ENCODE measurements at regions not wholly inside any gene's neighbourhood (a gene's known extent, or its start where the extent isn't known, plus 50 kb on each side); places are given as distances from the start of the nearest gene placed in this dataset.
"Not testable (repeated sequence)": the region's sequence is repeated elsewhere in the genome, so short reads cannot be mapped to it uniquely, and the experiment has no call there.

DNA sequence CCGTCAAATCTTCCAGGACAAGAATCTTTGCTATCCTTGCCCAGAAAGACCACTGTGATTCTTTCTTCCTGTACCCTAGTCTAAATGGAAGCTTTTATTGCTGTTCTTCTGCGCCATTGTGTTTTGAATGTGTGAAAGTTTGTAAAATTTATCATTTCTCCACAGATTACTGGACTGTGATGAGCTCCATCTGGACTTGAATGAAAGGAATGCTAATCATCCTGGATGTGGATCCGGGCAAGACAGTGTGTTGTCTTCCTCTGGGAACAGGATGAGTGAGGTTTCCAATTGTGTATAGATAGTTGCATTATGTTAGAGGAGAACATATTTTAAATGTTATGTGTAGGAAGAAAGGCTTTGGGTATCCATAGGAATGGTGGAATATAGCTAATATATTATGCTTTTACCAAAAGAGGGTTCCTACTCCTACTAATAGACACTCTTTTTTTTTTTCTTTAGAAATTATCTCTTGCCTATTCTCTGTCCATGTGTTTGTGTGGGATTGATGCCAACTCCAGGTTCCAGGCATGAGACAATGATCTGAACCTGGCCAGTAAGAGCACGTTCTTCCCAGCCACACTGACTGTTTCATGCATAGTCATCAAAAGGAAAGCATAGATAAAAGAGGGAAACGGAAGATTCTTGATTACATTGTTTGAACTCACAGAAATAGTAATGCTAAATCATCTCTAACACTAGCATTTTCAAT is 803.6 kb upstream of the ADGRL3 start:
- DNase-seq, result no peak

- DNase-seq, result no peak
Measured at GRCh38 chr4:60400593-60400992, 799.5 kb upstream of the ADGRL3 start.

DNA sequence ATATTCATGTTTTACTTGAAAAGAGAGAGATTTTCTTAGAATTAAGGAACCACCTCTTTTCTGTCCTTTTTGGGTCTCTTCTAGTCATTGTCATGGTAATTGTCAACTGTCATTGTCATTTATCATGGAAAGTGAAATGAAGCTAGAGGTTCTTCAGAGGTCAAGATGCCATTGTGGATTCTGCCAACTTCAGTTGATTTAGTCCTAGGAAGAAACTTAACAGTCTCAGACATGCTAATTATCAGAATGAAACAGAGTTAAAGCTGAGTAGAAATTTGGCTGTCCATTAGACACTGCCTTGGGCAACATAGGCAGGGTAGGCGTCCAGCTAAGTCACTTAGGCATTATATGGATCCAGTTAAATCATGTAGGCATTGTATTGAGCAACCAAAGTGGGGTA is 796.1 kb upstream of the ADGRL3 start:
- no peak for DNase-seq

DNA sequence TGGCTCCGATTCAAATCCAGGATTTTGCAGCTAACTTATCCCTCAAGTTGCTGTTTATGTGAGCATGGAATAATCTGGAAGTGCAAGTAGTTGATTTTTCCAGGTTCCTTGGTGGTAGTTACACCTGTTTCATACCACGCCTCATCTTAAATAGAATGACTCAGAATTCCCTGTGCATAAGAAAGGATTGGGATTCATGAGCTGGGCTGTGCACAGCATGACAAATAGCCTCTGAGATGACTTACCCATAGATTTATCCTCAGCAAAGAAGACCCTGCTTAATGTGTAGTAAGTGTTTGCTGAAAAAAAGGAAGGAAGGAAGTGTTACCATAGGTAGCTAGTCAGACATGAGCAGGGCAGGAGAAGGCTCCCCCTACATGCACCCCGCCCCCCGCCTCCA is 777.7 kb upstream of the ADGRL3 start:
- DNase-seq, result no peak

DNA sequence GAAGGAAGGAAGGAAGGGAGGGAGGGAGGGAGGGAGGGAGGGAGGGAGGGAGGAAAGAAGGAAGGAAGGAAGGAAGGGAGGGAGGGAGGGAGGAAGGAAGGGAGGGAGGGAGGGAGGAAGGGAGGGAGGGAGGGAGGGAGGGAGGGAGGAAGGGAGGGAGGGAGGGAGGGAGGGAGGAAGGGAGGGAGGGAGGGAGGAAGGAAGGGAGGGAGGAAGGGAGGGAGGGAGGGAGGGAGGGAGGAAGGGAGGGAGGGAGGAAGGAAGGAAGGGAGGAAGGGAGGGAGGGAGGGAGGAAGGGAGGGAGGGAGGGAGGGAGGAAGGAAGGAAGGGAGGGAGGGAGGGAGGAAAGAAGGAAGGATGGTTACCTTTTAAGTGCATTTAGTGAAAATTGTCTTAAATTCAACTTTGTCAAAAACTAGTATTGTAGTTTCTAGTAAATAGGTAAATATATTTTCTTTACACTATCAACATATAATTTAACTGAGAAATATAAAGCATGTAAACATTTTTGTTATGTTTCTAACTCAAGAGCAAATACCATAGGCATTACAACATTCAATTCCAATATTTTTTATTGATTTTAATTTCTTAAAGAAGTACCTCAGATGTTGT is 776.4 kb upstream of the ADGRL3 start:
- DNase-seq, result not testable (repeated sequence)

DNA sequence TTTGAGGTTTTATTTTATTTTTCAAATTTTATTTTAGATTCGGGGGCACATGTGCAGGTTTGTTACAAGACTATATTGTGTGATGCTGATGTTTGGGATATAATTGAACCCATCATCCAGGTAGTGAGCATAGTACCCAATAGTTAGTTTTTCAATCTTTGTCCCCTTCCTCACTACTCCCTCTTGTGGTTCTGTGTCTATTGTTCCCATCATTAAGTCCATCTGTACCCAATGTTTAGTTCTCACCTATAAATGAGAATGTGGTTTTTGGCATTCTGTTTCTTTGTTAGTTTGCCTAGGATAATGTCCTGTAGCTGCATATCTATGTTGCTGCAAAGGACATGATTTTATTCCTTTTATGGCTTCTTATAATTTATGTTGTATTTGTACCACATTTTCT is 767.2 kb upstream of the ADGRL3 start:
- no peak for DNase-seq

DNA sequence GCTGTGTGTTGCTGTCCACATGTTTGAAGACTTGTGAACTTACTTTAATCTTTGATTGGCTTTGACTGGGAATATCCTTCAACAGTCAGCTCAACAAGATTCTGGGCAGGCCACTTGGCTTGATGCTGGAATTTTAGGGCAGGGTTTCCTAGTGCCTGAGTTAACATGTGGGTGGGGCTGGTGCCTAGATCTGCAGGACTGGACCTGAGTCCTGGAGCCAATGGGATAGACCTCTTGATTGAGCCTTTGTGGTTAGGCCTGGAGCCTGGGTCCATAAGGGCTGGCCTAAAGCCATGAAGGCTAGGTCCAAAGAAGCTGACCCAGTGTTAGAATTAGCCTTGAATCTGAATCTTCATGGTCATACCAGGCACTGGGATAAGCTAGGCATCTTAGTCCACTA is 757.1 kb upstream of the ADGRL3 start:
- DNase-seq, result no peak

DNA sequence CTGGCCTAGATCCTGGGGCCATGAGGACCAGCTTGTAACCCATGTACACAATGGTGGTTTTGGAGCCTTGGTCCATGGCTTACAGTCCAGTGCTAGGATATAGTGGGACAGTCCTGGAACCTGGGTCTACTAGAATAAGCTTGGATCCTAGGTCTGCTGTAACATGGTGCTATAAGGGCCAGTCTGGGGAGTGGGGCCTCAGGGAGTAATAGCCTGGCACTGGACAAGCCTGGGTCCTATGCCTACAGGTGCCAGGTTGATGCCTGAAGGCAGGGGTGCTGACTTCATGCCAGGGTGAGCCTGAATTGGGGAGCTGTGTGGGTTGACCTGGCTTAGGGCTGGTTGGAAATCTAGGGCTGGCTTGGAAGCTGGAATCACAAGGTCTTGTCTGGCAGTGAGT is 756.3 kb upstream of the ADGRL3 start:
- DNase-seq, result no peak

GRCh38 chr4:60450054-60450453 is 750.1 kb upstream of the ADGRL3 start:
- peak; percentile 9 for DNase-seq

DNA sequence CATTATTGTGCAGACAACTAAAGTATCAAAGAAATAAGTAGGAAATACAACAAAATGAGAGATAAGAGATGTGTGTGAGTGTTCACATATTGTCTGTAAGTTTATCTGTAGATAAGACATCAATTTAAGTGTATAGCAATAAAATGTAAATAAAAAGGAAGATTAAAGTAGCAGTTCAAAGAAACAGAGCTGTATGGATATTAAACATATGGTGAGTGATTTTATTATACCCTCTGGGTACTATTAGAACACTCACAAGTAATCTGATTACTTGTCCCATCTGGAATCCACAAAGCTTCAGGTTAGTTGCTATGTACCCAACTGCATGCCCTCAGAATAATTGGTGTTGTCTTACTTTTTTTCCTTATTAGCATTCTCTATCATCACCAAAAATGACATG is 747.9 kb upstream of the ADGRL3 start:
- no peak for DNase-seq

DNA sequence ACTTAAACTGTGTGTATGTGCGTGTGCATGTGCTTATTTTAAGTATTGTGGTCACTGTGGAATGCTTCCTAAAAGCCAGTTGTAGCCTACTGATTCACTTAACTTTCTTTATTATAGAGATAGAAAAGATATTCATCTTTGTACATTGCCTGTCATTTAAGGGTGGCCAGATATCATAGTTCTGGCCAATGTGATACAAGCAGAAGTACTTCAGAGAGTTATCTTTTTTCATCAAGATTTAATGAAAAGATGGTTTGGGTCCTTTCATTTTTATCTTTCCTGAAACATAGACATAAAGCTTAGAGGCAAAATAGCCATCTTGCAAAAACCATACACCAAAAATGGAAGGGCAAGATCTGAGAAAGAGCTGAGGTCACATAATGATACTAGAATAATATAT is 744.7 kb upstream of the ADGRL3 start:
- DNase-seq, result no peak

DNA sequence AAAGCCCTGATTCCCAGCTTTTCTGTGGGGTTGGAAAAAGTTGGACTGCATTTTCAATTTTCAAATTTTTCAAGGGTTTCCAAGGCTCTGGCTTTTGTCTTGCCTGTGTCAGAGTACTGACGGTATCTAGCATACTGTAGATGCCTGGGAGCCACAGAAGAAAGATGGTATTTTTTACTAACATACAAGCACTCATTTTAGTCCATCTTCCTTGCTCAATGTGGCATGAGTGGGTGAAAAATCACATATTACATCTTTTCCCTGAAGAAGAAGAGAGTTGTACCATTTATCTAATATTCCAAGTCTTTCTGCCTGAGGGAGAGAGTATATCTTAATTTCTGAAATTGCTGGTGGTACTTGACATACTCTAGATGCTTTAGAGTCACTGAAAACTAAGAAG is 738.6 kb upstream of the ADGRL3 start:
- DNase-seq, result no peak

GRCh38 chr4:60463857-60464502 is 736.1 kb upstream of the ADGRL3 start:
- DNase-seq, result peak; percentile 17

GRCh38 chr4:60482921-60483351 is 717.2 kb upstream of the ADGRL3 start:
- peak; percentile 33 for DNase-seq

GRCh38 chr4:60485276-60485675 is 714.9 kb upstream of the ADGRL3 start:
- no peak for DNase-seq

DNA sequence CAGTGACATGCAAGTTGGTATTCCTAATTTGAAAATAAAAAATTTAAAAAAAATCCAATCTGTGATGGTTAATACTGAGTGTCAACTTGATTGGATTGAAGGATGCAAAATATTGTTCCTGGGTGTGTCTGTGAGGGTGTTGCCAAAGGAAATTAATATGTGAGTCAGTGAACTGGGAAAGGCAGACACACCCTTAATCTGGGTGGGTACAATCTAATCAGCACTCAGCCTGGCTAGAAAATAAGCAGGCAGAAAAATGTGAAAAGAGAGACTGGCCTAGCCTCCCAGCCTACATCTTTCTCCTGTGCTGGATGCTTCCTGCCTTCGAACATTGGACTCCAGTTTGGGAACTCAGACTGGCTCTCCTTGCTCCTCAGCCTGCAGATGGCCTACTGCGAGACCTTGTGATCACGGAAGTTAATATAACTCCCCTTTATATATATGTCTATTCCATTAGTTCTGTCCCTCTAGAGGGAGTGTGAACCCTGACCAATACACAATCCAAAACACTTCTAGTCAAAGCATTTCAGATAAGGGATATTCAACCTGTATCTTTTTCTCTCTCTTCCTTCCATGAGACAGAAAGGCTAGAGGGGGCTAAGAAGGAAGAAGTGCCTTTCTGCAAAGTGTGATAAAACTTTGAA is 712.9 kb upstream of the ADGRL3 start:
- not testable (repeated sequence) for DNase-seq

- DNase-seq, result no peak
Measured at GRCh38 chr4:60500810-60501209, 699.3 kb upstream of the ADGRL3 start.

- DNase-seq, result no peak
Measured at GRCh38 chr4:60502733-60503132, 697.4 kb upstream of the ADGRL3 start.

GRCh38 chr4:60506061-60506460 is 694.1 kb upstream of the ADGRL3 start:
- no peak for DNase-seq

GRCh38 chr4:60522265-60522664 is 677.9 kb upstream of the ADGRL3 start:
- DNase-seq, result no peak

- no peak for DNase-seq
Measured at GRCh38 chr4:60531776-60532379, 668.2 kb upstream of the ADGRL3 start.

- no peak for DNase-seq
Measured at GRCh38 chr4:60544981-60545380, 655.1 kb upstream of the ADGRL3 start.

DNA sequence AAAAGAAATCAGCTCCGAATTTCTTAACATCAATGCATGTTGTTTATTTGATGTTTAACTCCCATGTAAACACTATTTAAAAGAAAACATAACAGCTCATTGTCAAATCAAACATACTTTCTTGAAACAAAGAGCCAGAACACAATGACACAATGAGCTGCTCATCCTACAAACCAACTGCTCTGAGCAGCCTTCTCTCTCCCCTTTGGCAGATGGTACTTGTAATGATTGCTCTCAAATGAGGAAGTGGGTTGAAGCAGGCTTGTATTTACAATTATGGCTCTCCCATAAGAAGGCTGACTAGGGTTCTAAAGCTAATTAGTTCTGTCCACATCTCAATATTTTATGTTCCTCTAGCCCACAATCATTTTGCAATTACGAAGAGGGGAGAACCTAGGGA is 637.8 kb upstream of the ADGRL3 start:
- DNase-seq, result no peak

GRCh38 chr4:60565558-60565957 is 634.6 kb upstream of the ADGRL3 start:
- DNase-seq, result no peak
